A549 (cell line): ENCODE measurements at regions not wholly inside any gene's neighbourhood (a gene's known extent, or its start where the extent isn't known, plus 50 kb on each side); places are given as distances from the start of the nearest gene placed in this dataset.

Experiments used
- ATAC-seq, 2 experiments: fragments of 200-7000 bp in 1 of 2; fragments of >200 bp in 1 of 2; cut with Nextera tagmentation in 1 of 2; cut with Tn5 transposase in 1 of 2; 3 replicates each; pipeline versions ENCODE4 v1.8.0 to v1.9.1; 2018 to 2020; ENCODE audit warnings: mild to moderate bottlenecking in 1 of 2, moderate library complexity in 1 of 2
- CTCF ChIA-PET: fragments of 300-600 bp; sonication (Branson Sonifier 250); formaldehyde crosslinking; extraction: SDS; loops from one replicate; lab custom pipeline; 2021; ENCODE audit warnings: antibody characterized with exemption, inconsistent platforms; lab: Yijun Ruan, JAX
- POLR2A ChIA-PET: fragments of 350-600 bp; formaldehyde crosslinking; extraction: SDS; loops from one replicate; lab custom pipeline; 2021; ENCODE audit warnings: antibody characterized with exemption, inconsistent platforms; lab: Yijun Ruan, JAX
- DNase-seq, 2 experiments: peaks; one replicate each; pipeline versions ENCODE4 v3.0.0 to v3.0.0-alpha.2; 2011 to 2016; ENCODE audit warnings: low read depth in 1 of 2, low spot score in 1 of 2
- FAIRE-seq: peaks from 2 replicates; lab custom pipeline; 2011; peaks lifted over from hg19 to GRCh38; lab: Jason Lieb, UNC
- H3K27ac ChIP-seq, 2 experiments: fragments of >200 bp; sonication (Bioruptor Twin); formaldehyde crosslinking; 3 replicates each; pipeline ENCODE4 v1.5.1; 2016 to 2017
- H3K4me1 ChIP-seq: fragments of >200 bp; sonication (Bioruptor Twin); formaldehyde crosslinking; 3 replicates; pipeline ENCODE4 v1.6.1; 2016
- H3K4me2 ChIP-seq: fragments of >200 bp; sonication (Bioruptor Twin); formaldehyde crosslinking; 3 replicates; pipeline ENCODE4 v1.6.1; 2016
- H3K4me3 ChIP-seq: fragments of >200 bp; sonication (Bioruptor Twin); formaldehyde crosslinking; 3 replicates; pipeline ENCODE4 v1.5.1; 2016
- H3K9me3 ChIP-seq: fragments of >200 bp; sonication (Bioruptor Twin); formaldehyde crosslinking; 3 replicates; pipeline ENCODE4 v1.6.1; 2016
- BHLHE40 ChIP-seq: IDR thresholded peaks from 2 replicates; pipeline ENCODE4 v1.6.1; 2012; ENCODE audit warnings: low read depth, low read length, inconsistent platforms
- CEBPB ChIP-seq, 2 experiments: fragments of >200 bp in 1 of 2; sonication (Bioruptor Twin) in 1 of 2; formaldehyde crosslinking in 1 of 2; IDR thresholded peaks; 2 replicates each; pipeline ENCODE4 v1.6.1; 2012 to 2016
- CHD2 ChIP-seq: fragments of 150-350 bp; IDR thresholded peaks from 2 replicates; pipeline ENCODE4 v1.6.1; 2014; ENCODE audit warnings: low read length; ENCODE audit not compliant: partially characterized antibody
- ESRRA ChIP-seq: fragments of 150-350 bp; IDR thresholded peaks from 2 replicates; pipeline ENCODE4 v1.6.1; 2014; ENCODE audit warnings: mild to moderate bottlenecking, low read length, borderline replicate concordance
- FOSL2 ChIP-seq, 2 experiments: fragments of 450-650 bp in 1 of 2; fragments of >200 bp in 1 of 2; sonication (Bioruptor Twin) in 1 of 2; formaldehyde crosslinking; IDR thresholded peaks; 2 replicates each; pipeline versions ENCODE4 v1.5.0 to v1.6.1; 2016 to 2020; ENCODE audit warnings: mild to moderate bottlenecking in 1 of 2, moderate library complexity in 1 of 2
- GATA3 ChIP-seq: IDR thresholded peaks from 2 replicates; pipeline ENCODE4 v1.6.1; 2012; ENCODE audit warnings: borderline replicate concordance
- HDAC2 ChIP-seq: fragments of 200-600 bp; sonication (generic); IDR thresholded peaks from 2 replicates; pipeline ENCODE4 v1.6.1; 2016
- HOXB13 ChIP-seq: fragments of 250-450 bp; sonication (Bioruptor Pico); IDR thresholded peaks from 2 replicates; pipeline ENCODE4 v1.5.0; 2020; ENCODE audit warnings: low read depth, mild to moderate bottlenecking, moderate library complexity
- HOXB5 ChIP-seq: fragments of 250-450 bp; sonication (Bioruptor Pico); IDR thresholded peaks from 2 replicates; pipeline ENCODE4 v1.5.0; 2020; ENCODE audit warnings: mild to moderate bottlenecking, moderate library complexity
- KDM1A ChIP-seq: fragments of 200-600 bp; sonication (generic); IDR thresholded peaks from 2 replicates; pipeline ENCODE4 v1.6.1; 2016; ENCODE audit warnings: low read depth, mild to moderate bottlenecking
- MAFK ChIP-seq: fragments of 450-650 bp; IDR thresholded peaks from 2 replicates; pipeline ENCODE4 v1.6.1; 2014; ENCODE audit not compliant: partially characterized antibody
- RAD21 ChIP-seq, 2 experiments: fragments of >200 bp in 1 of 2; sonication (Bioruptor Twin) in 1 of 2; formaldehyde crosslinking in 1 of 2; IDR thresholded peaks in 1 of 2; conservative IDR thresholded peaks in 1 of 2; 2 replicates in 1 of 2; 3 replicates in 1 of 2; pipeline ENCODE4 v1.6.1; 2012 to 2018; ENCODE audit warnings: inconsistent platforms in 1 of 2
- RCOR1 ChIP-seq: fragments of 150-350 bp; IDR thresholded peaks from 2 replicates; pipeline ENCODE4 v1.6.1; 2014; ENCODE audit warnings: antibody characterized with exemption, low read length, low read depth
- SMC3 ChIP-seq: fragments of >200 bp; sonication (Bioruptor Twin); formaldehyde crosslinking; IDR thresholded peaks from 3 replicates; pipeline ENCODE4 v1.6.1; 2018; ENCODE audit warnings: inconsistent platforms
- ZC3H11A ChIP-seq: fragments of 450-650 bp; IDR thresholded peaks from 2 replicates; pipeline ENCODE4 v1.6.1; 2014; ENCODE audit warnings: antibody characterized with exemption, mild to moderate bottlenecking
- WGBS: methylation state at CpG from one replicate; pipeline ENCODE4 v1.1.6; 2017; ENCODE audit errors: missing lambda C conversion rate; 5-methylcytosine and 5-hydroxymethylcytosine counted together
- TF ChIP-seq, protein P1 (sequence below): fragments of >200 bp; sonication (Bioruptor Twin); formaldehyde crosslinking; IDR thresholded peaks from 3 replicates; pipeline ENCODE4 v1.6.1; 2016
- TF ChIP-seq, protein P2 (sequence below): fragments of >200 bp; sonication (Bioruptor Twin); formaldehyde crosslinking; IDR thresholded peaks from 3 replicates; pipeline ENCODE4 v1.5.1; 2016
- TF ChIP-seq, protein P3 (sequence below): fragments of >200 bp; sonication (Bioruptor Twin); formaldehyde crosslinking; IDR thresholded peaks from 2 replicates; pipeline ENCODE4 v1.6.1; 2016
- TF ChIP-seq, protein P4 (sequence below): fragments of 250-450 bp; sonication (Bioruptor Pico); IDR thresholded peaks from 2 replicates; pipeline ENCODE4 v1.5.0; 2021; ENCODE audit warnings: mild to moderate bottlenecking, moderate library complexity, borderline replicate concordance
- TF ChIP-seq, protein P5 (sequence below): IDR thresholded peaks from 2 replicates; pipeline ENCODE4 v1.6.1; 2012

DNA sequence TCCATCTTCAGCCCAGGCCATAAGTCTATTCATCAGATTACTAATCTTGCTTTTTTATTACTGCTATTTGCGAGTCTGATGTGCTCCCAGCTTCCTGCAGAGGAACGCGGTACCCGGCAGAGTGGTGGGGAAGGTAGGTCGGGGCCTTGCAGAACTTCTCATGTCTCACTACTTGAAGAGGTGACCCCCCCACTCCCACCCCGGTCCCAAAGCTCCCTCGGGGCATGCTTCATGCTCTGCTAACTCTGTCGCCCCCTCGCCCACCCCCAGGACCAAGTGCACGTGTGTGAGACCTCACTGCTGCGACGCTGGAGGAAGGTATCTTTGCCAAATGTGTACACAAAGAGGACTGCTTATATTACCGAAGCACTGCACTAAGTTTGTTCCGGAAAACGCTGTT is 129.4 kb upstream of the RAB12 start:
- DNase-seq (no peak), ATAC-seq (no peak), FAIRE-seq (no peak)
- 67% methylated on average over 11 of the region's 15 CpGs for WGBS
- ChIA-PET POLR2A (no interaction called here), CTCF (interaction anchor here (0.7 to 4.7 kb wide), 24 partner anchors 10 to 1260 kb away, joined by 3 to 55 read pairs (median 4); partner anchors contain the start of gene PTPRM)
- Histone ChIP-seq H3K9me3 (no peaks in the 10 kb centered on the region), H3K4me2 (no peak overlapping the region), H3K4me3 (no peak overlapping the region), H3K4me1 (no peaks in the 10 kb centered on the region; the same call in 2 of the 3 replicates), H3K27ac (peak overlapping the region in 1 of 2 experiments; percentile 34; a peak in 1 of 6 replicates)
- TF ChIP-seq RCOR1 (no peak), ESRRA (no peak), HOXB13 (CRISPR knock-in tag) (no peak), HDAC2 (no peak), ZC3H11A (no peak), GATA3 (no peak), SMC3 (no peak)
- TF ChIP-seq, protein P1, sequence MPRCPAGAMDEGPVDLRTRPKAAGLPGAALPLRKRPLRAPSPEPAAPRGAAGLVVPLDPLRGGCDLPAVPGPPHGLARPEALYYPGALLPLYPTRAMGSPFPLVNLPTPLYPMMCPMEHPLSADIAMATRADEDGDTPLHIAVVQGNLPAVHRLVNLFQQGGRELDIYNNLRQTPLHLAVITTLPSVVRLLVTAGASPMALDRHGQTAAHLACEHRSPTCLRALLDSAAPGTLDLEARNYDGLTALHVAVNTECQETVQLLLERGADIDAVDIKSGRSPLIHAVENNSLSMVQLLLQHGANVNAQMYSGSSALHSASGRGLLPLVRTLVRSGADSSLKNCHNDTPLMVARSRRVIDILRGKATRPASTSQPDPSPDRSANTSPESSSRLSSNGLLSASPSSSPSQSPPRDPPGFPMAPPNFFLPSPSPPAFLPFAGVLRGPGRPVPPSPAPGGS, result no peak
- TF ChIP-seq, protein P2, sequence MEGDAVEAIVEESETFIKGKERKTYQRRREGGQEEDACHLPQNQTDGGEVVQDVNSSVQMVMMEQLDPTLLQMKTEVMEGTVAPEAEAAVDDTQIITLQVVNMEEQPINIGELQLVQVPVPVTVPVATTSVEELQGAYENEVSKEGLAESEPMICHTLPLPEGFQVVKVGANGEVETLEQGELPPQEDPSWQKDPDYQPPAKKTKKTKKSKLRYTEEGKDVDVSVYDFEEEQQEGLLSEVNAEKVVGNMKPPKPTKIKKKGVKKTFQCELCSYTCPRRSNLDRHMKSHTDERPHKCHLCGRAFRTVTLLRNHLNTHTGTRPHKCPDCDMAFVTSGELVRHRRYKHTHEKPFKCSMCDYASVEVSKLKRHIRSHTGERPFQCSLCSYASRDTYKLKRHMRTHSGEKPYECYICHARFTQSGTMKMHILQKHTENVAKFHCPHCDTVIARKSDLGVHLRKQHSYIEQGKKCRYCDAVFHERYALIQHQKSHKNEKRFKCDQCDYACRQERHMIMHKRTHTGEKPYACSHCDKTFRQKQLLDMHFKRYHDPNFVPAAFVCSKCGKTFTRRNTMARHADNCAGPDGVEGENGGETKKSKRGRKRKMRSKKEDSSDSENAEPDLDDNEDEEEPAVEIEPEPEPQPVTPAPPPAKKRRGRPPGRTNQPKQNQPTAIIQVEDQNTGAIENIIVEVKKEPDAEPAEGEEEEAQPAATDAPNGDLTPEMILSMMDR, result no peak
- TF ChIP-seq, protein P3, sequence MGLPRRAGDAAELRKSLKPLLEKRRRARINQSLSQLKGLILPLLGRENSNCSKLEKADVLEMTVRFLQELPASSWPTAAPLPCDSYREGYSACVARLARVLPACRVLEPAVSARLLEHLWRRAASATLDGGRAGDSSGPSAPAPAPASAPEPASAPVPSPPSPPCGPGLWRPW, result no peak

DNA sequence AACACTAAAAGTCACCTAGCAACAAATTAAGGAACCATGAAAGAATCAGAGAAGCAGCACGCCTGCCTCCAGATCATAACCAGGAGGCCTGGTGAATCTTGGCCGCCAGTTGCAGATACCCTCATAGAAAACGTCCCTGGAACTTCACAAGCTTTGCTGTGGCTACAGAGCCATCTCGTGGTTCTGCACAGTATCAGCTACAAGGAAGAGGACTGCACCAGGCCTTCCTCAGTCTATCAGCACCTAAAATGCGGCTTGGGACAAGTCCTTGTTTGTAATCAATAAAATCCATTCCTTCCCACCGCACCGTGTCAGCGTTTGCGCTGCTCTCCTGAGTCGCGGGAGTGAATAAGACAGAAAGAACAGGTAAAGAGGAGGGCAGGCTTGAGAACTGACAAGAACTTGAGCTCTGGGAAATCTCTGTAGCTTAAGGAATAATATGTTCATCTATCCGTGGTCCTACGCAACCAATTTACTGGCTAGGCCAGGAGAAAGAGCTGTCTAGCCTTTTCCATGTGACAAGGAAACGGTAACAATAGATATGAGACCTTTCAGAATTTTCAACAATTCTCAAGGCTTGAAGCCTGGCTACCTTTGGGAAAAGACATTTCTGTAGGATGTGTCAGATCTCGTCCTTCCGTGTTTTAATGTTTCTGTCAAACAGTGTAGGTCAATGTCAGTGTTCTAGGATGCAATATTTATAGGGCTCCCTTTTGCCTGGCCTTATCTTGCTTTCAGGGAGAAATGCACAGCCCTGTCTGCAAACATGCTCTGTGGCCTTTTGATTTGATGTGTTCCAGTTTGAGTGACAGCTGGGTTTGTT is 128.5 kb upstream of the RAB12 start:
- H3K9me3 ChIP-seq, result no peaks in the 10 kb centered on the region
- TF ChIP-seq SMC3 (peak; percentile 75), KDM1A (no peak), RAD21 (conservative IDR thresholded peaks at IDR 0.05 in 1 of 2, IDR thresholded peaks at IDR 0.05 in 1 of 2) (peak; percentile 82 to 85), HDAC2 (no peak)
- TF ChIP-seq, protein P2, result peak; percentile 65
- TF ChIP-seq, all 56 proteins: peak for 3
- 31% methylated on average over 16 of the region's 16 CpGs for WGBS
- no peak for FAIRE-seq
- peak overlapping the region; percentile 41 to 58; a peak in 4 of 6 replicates for H3K27ac ChIP-seq
- ChIA-PET POLR2A (no interaction called here), CTCF (interaction anchor here (0.6 to 4.7 kb wide), 29 partner anchors 9 to 1269 kb away, joined by 3 to 55 read pairs (median 4); partner anchors contain the start of gene PTPRM)
- no peak overlapping the region for H3K4me2 ChIP-seq
- H3K4me1 ChIP-seq, result no peaks in the 10 kb centered on the region; the same call in 2 of the 3 replicates
- H3K4me3 ChIP-seq, result no peak overlapping the region
- ATAC-seq, result peak; percentile 89 to 95
- peak; percentile 36 to 72 for DNase-seq

DNA sequence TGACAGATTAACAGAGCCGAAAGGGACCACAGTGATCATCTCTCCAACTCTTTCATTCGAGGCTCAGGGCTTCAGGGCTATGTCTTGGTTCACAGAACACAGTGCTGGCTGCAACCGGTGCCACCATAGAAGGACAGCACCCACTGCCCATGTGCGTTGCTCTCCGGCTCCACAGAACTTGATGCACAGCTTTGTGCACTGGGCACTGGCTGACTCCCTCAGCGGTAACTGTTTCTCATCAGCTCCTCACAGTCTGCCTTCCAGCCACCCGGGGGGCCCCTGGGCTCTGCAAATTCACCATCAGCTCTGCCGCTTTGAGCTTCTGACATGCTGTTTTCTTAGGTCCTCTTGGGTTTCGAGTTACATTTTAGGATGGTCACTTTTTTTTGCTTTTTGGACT is 124.3 kb upstream of the RAB12 start:
- Histone ChIP-seq H3K27ac (no peak overlapping the region), H3K4me1 (no peaks in the 10 kb centered on the region; the same call in 2 of the 3 replicates), H3K9me3 (no peaks in the 10 kb centered on the region; the same call in 2 of the 3 replicates), H3K4me2 (no peak overlapping the region), H3K4me3 (no peak overlapping the region)
- DNase-seq (no peak), FAIRE-seq (no peak), ATAC-seq (no peak)
- WGBS, result 61% methylated on average over 7 of the region's 9 CpGs
- CTCF ChIA-PET, result interaction anchor here (1.0 kb wide), 1 partner anchor 503 kb away, joined by 3 read pairs; no protein-coding TSS in a partner anchor
- POLR2A ChIA-PET, result no interaction called here
- no peak for TF ChIP-seq HOXB13 (CRISPR knock-in tag)
- no peak for TF ChIP-seq CHD2
- no peak for TF ChIP-seq BHLHE40
- TF ChIP-seq, protein P4, sequence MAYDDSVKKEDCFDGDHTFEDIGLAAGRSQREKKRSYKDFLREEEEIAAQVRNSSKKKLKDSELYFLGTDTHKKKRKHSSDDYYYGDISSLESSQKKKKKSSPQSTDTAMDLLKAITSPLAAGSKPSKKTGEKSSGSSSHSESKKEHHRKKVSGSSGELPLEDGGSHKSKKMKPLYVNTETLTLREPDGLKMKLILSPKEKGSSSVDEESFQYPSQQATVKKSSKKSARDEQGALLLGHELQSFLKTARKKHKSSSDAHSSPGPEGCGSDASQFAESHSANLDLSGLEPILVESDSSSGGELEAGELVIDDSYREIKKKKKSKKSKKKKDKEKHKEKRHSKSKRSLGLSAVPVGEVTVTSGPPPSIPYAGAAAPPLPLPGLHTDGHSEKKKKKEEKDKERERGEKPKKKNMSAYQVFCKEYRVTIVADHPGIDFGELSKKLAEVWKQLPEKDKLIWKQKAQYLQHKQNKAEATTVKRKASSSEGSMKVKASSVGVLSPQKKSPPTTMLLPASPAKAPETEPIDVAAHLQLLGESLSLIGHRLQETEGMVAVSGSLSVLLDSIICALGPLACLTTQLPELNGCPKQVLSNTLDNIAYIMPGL, result no peak
- no peak for TF ChIP-seq CEBPB (IDR thresholded peaks at IDR 0.05)
- no peak for TF ChIP-seq HDAC2
- no peak for TF ChIP-seq MAFK
- TF ChIP-seq, protein P5, sequence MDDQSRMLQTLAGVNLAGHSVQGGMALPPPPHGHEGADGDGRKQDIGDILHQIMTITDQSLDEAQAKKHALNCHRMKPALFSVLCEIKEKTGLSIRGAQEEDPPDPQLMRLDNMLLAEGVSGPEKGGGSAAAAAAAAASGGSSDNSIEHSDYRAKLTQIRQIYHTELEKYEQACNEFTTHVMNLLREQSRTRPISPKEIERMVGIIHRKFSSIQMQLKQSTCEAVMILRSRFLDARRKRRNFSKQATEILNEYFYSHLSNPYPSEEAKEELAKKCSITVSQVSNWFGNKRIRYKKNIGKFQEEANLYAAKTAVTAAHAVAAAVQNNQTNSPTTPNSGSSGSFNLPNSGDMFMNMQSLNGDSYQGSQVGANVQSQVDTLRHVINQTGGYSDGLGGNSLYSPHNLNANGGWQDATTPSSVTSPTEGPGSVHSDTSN, result no peak
- TF ChIP-seq FOSL2 (IDR thresholded peaks at IDR 0.05), result no peak
- no peak for TF ChIP-seq FOSL2 (CRISPR knock-in tag; IDR thresholded peaks at IDR 0.05)
- TF ChIP-seq HOXB5 (CRISPR knock-in tag), result no peak
